Neural cell (in vitro differentiated cells): ENCODE measurements at regions not wholly inside any gene's neighbourhood (a gene's known extent, or its start where the extent isn't known, plus 50 kb on each side); places are given as distances from the start of the nearest gene placed in this dataset.
"Not testable (repeated sequence)": the region's sequence is repeated elsewhere in the genome, so short reads cannot be mapped to it uniquely, and the experiment has no call there.

Experiments
- H2AFZ ChIP-seq: fragments of 200-600, 300-800 bp; sonication (generic), shearing (Covaris generic); 2 replicates; pipeline ENCODE4 v1.6.0; 2014; ENCODE audit warnings: low read depth, mild to moderate bottlenecking, antibody characterized with exemption, low read length, moderate library complexity
- H3F3A ChIP-seq: fragments of 200-600 bp; shearing (Covaris generic); 2 replicates; pipeline ENCODE4 v1.6.1; 2016; ENCODE audit warnings: mild to moderate bottlenecking, moderate library complexity, mixed read lengths, antibody characterized with exemption, low read length; ENCODE audit not compliant: insufficient read depth, poor library complexity, severe bottlenecking
- H3K27ac ChIP-seq: fragments of 200-600, 300-800 bp; sonication (generic), shearing (Covaris generic); 2 replicates; pipeline ENCODE4 v1.5.1; 2014; ENCODE audit warnings: mild to moderate bottlenecking, low read length, moderate library complexity
- H3K27me3 ChIP-seq: fragments of 300-800, 200-600 bp; sonication (generic), shearing (Covaris generic); 2 replicates; pipeline ENCODE4 v1.6.0; 2014; ENCODE audit warnings: mild to moderate bottlenecking, low read depth, low read length, moderate library complexity; ENCODE audit not compliant: insufficient read depth
- H3K36me3 ChIP-seq: fragments of 300-800, 200-600 bp; sonication (generic), shearing (Covaris generic); 2 replicates; pipeline ENCODE4 v1.5.1; 2014; ENCODE audit warnings: mild to moderate bottlenecking, antibody characterized with exemption, low read length, moderate library complexity; ENCODE audit not compliant: insufficient read depth
- H3K4me2 ChIP-seq: fragments of 300-800, 200-600 bp; sonication (generic), shearing (Covaris generic); 2 replicates; pipeline ENCODE4 v1.6.0; 2014; ENCODE audit warnings: mild to moderate bottlenecking, low read length
- H3K4me3 ChIP-seq: fragments of 300-800, 200-600 bp; sonication (generic), shearing (Covaris generic); 2 replicates; pipeline ENCODE4 v1.5.1; 2014; ENCODE audit warnings: mild to moderate bottlenecking, low read length, moderate library complexity
- H3K79me2 ChIP-seq: fragments of 200-600 bp; shearing (Covaris generic); replicated peaks from 2 replicates; pipeline ENCODE4 v1.6.0; 2014; ENCODE audit warnings: mild to moderate bottlenecking, low read length, moderate library complexity; ENCODE audit not compliant: insufficient read depth
- H3K9ac ChIP-seq: fragments of 300-800, 200-600 bp; sonication (generic), shearing (Covaris generic); 2 replicates; pipeline ENCODE4 v1.6.1; 2016; ENCODE audit warnings: mild to moderate bottlenecking, low read length, mixed read lengths
- H3K9me2 ChIP-seq: fragments of 200-600 bp; shearing (Covaris generic); 2 replicates; pipeline ENCODE4 v1.6.1; 2016; ENCODE audit warnings: mild to moderate bottlenecking, low read length, mixed read lengths; ENCODE audit not compliant: insufficient read depth
- H3K9me3 ChIP-seq: fragments of 200-600, 300-800 bp; sonication (generic), shearing (Covaris generic); 2 replicates; pipeline ENCODE4 v1.6.1; 2016; ENCODE audit warnings: mild to moderate bottlenecking, mixed run types, low read length, moderate library complexity, mixed read lengths
- H4K20me1 ChIP-seq: fragments of 200-600 bp; shearing (Covaris generic); 2 replicates; pipeline ENCODE4 v1.6.1; 2016; ENCODE audit warnings: mild to moderate bottlenecking, mixed run types; ENCODE audit not compliant: insufficient read depth
- CTCF ChIP-seq: fragments of 450-650 bp; IDR thresholded peaks from 2 replicates; pipeline ENCODE4 v1.5.1; 2014; ENCODE audit warnings: antibody characterized with exemption, mild to moderate bottlenecking, moderate library complexity; ENCODE audit not compliant: poor library complexity, severe bottlenecking
- EP300 ChIP-seq: fragments of 450-650 bp; conservative IDR thresholded peaks from 2 replicates; pipeline ENCODE4 v1.6.1; 2014; ENCODE audit warnings: antibody characterized with exemption, mild to moderate bottlenecking, moderate library complexity; ENCODE audit not compliant: poor library complexity, severe bottlenecking
- EZH2 ChIP-seq: fragments of 200-600, 300-800 bp; shearing (Covaris generic), sonication (generic); IDR thresholded peaks from 2 replicates; pipeline ENCODE4 v1.6.1; 2014; ENCODE audit warnings: antibody characterized with exemption, low read length, borderline replicate concordance, mild to moderate bottlenecking; ENCODE audit not compliant: insufficient read depth, poor library complexity, severe bottlenecking
- MXI1 ChIP-seq: fragments of 450-650 bp; conservative IDR thresholded peaks from 2 replicates; pipeline ENCODE4 v1.6.1; 2014; ENCODE audit warnings: antibody characterized with exemption, mild to moderate bottlenecking; ENCODE audit not compliant: poor library complexity, severe bottlenecking
- POLR2AphosphoS5 ChIP-seq: IDR thresholded peaks from 2 replicates; pipeline ENCODE4 v1.6.1; 2012
- RAD21 ChIP-seq: fragments of 450-650 bp; conservative IDR thresholded peaks from 2 replicates; pipeline ENCODE4 v1.6.1; 2014; ENCODE audit warnings: antibody characterized with exemption, mild to moderate bottlenecking, moderate library complexity
- SMC3 ChIP-seq: fragments of 450-650 bp; conservative IDR thresholded peaks from 2 replicates; pipeline ENCODE4 v1.6.1; 2014; ENCODE audit warnings: antibody characterized with exemption, mild to moderate bottlenecking, moderate library complexity; ENCODE audit not compliant: poor library complexity
- TAF1 ChIP-seq: IDR thresholded peaks from 2 replicates; pipeline ENCODE4 v1.6.1; 2012; ENCODE audit warnings: low read depth
- TF ChIP-seq, protein P1 (sequence below): IDR thresholded peaks from 2 replicates; pipeline ENCODE4 v1.6.1; 2012; ENCODE audit warnings: borderline replicate concordance

DNA sequence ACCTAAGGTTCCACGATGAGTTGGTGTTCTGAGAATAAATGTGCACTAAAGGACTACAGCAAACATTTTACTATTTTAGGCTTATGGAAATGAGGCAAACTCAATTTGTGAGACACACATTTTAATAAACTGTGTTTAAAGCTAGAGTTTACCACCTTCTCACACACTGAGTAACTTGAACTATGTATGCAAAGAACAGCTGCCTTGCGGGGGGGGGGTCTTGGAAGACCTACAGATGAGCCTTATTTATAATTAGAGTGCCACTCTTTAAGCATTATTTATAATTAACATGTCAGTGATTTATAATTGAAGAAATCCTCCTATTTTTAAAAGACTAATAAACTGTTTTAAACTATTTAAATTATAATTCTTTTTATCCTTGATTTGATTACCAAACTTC is 300.4 kb downstream of the DLEU7 start:
- Histone ChIP-seq H3K9ac (no peak overlapping the region), H4K20me1 (no peaks in the 10 kb centered on the region), H3K9me3 (no peaks in the 10 kb centered on the region), H3K36me3 (no peaks in the 10 kb centered on the region), H3K9me2 (no peaks in the 10 kb centered on the region), H2AFZ (no peak overlapping the region), H3K27me3 (no peaks in the 10 kb centered on the region), H3K27ac (no peak overlapping the region), H3K4me2 (no peak overlapping the region), H3K4me3 (no peak overlapping the region), H3K79me2 (no peaks in the 10 kb centered on the region), H3F3A (no peaks in the 10 kb centered on the region)
- TF ChIP-seq MXI1 = no peak

DNA sequence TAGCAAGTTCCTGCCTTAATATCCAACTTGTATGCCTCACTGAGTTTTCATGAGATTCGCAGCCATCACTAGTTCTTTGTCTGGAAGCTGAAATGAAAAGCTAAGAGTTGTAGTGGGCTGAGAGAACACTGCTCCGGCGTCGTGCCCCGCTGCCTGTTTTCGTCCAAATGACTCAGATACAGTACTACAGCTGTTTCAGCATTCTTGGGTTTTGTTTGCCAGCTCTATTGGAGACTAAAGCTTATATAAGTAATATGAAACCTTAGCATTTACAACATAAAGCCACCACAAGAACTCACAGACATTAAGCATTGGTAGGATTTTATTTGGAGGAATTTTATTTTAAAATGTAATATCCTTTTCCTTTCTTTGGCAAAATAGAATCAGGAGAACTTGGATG is 299.7 kb downstream of the DLEU7 start:
- Histone ChIP-seq H2AFZ (no peak overlapping the region), H3K27ac (no peak overlapping the region), H3K9me3 (no peaks in the 10 kb centered on the region), H3K4me2 (no peak overlapping the region), H3K9me2 (no peaks in the 10 kb centered on the region), H4K20me1 (no peaks in the 10 kb centered on the region), H3K4me3 (no peak overlapping the region), H3K9ac (no peak overlapping the region), H3F3A (no peaks in the 10 kb centered on the region), H3K36me3 (no peaks in the 10 kb centered on the region), H3K27me3 (no peaks in the 10 kb centered on the region), H3K79me2 (no peaks in the 10 kb centered on the region)
- TF ChIP-seq RAD21 (no peak), EP300 (no peak), SMC3 (no peak), MXI1 (no peak), POLR2AphosphoS5 (no peak), TAF1 (no peak), CTCF (no peak), EZH2 (no peak)
- TF ChIP-seq, protein P1, sequence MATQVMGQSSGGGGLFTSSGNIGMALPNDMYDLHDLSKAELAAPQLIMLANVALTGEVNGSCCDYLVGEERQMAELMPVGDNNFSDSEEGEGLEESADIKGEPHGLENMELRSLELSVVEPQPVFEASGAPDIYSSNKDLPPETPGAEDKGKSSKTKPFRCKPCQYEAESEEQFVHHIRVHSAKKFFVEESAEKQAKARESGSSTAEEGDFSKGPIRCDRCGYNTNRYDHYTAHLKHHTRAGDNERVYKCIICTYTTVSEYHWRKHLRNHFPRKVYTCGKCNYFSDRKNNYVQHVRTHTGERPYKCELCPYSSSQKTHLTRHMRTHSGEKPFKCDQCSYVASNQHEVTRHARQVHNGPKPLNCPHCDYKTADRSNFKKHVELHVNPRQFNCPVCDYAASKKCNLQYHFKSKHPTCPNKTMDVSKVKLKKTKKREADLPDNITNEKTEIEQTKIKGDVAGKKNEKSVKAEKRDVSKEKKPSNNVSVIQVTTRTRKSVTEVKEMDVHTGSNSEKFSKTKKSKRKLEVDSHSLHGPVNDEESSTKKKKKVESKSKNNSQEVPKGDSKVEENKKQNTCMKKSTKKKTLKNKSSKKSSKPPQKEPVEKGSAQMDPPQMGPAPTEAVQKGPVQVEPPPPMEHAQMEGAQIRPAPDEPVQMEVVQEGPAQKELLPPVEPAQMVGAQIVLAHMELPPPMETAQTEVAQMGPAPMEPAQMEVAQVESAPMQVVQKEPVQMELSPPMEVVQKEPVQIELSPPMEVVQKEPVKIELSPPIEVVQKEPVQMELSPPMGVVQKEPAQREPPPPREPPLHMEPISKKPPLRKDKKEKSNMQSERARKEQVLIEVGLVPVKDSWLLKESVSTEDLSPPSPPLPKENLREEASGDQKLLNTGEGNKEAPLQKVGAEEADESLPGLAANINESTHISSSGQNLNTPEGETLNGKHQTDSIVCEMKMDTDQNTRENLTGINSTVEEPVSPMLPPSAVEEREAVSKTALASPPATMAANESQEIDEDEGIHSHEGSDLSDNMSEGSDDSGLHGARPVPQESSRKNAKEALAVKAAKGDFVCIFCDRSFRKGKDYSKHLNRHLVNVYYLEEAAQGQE = no peak

DNA sequence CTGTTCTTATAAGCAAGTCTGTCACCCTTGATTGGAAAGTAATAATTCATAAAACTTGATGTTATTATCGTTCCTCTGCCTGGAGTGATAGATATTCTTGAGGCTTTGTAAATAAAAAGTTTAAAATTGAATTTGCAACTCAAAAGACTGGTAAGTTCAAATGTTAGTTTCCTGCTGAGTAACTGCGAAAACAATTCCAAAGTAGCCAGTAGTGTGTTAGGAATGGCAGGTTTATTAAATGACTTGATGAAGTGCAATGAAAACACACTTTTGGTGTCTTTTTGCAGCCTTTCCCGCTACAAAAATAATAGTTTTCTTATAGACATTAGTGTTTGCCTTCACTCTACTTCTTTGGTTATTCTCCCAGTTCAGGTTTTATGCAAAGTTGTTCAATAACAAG is 299.3 kb downstream of the DLEU7 start:
- H3K9ac ChIP-seq = no peak overlapping the region
- H3K4me2 ChIP-seq = no peak overlapping the region
- no peaks in the 10 kb centered on the region for H3K36me3 ChIP-seq
- H3K27ac ChIP-seq = no peak overlapping the region
- H3K4me3 ChIP-seq = no peak overlapping the region
- H3K9me3 ChIP-seq = no peaks in the 10 kb centered on the region
- no peak for TF ChIP-seq CTCF
- no peaks in the 10 kb centered on the region for H3F3A ChIP-seq
- no peaks in the 10 kb centered on the region for H3K27me3 ChIP-seq
- H3K9me2 ChIP-seq = no peaks in the 10 kb centered on the region
- H3K79me2 ChIP-seq = no peaks in the 10 kb centered on the region
- no peaks in the 10 kb centered on the region for H4K20me1 ChIP-seq
- no peak overlapping the region for H2AFZ ChIP-seq

GRCh38 chr13:50547175-50547574 is 296.3 kb downstream of the DLEU7 start:
- H3K9me2 ChIP-seq, H3K4me3 ChIP-seq, H3K36me3 ChIP-seq, H2AFZ ChIP-seq, H3K4me2 ChIP-seq, H3F3A ChIP-seq, H3K9me3 ChIP-seq, H4K20me1 ChIP-seq, H3K27me3 ChIP-seq, H3K27ac ChIP-seq, H3K79me2 ChIP-seq, H3K9ac ChIP-seq: not testable (repeated sequence)
